HG02623 (cell line): ENCODE measurements at regions not wholly inside any gene's neighbourhood (a gene's known extent, or its start where the extent isn't known, plus 50 kb on each side); places are given as distances from the start of the nearest gene placed in this dataset.
"Not testable (repeated sequence)": the region's sequence is repeated elsewhere in the genome, so short reads cannot be mapped to it uniquely, and the experiment has no call there.

Experiments used
- ATAC-seq: cut with Tn5 transposase; IDR thresholded peaks from one replicate; pipeline ENCODE4 v1.9.1; 2021; ENCODE audit warnings: moderate library complexity; ENCODE audit not compliant: unreplicated experiment

GRCh38 chr13:50378509-50379044 is 363.3 kb downstream of the KCNRG start:
- no peak for ATAC-seq

- ATAC-seq: no peak
Measured at GRCh38 chr13:50379584-50379983, 364.3 kb downstream of the KCNRG start.

GRCh38 chr13:50380905-50381304 is 365.7 kb downstream of the KCNRG start:
- ATAC-seq: no peak

GRCh38 chr13:50382511-50382910 is 367.3 kb downstream of the KCNRG start:
- no peak for ATAC-seq

GRCh38 chr13:50382951-50383350 is 367.7 kb downstream of the KCNRG start:
- ATAC-seq: no peak

GRCh38 chr13:50384724-50385123 is 369.5 kb downstream of the KCNRG start:
- ATAC-seq: no peak

GRCh38 chr13:50386541-50387050 is 371.4 kb downstream of the KCNRG start:
- no peak for ATAC-seq

GRCh38 chr13:50387051-50387581 is 371.9 kb downstream of the KCNRG start:
- ATAC-seq: no peak

GRCh38 chr13:50388481-50388880 is 373.2 kb downstream of the KCNRG start:
- no peak for ATAC-seq

- ATAC-seq: no peak
Measured at GRCh38 chr13:50389726-50390125, 374.5 kb downstream of the KCNRG start.

GRCh38 chr13:50390503-50391248 is 375.4 kb downstream of the KCNRG start:
- no peak for ATAC-seq

GRCh38 chr13:50392977-50393376 is 377.7 kb downstream of the KCNRG start:
- no peak for ATAC-seq

- no peak for ATAC-seq
Measured at GRCh38 chr13:50393628-50394027, 378.4 kb downstream of the KCNRG start.

- no peak for ATAC-seq
Measured at GRCh38 chr13:50396001-50396400, 380.8 kb downstream of the KCNRG start.

- ATAC-seq: not testable (repeated sequence)
Measured at GRCh38 chr13:50396618-50397017, 381.4 kb downstream of the KCNRG start.

GRCh38 chr13:50400035-50400726 is 384.9 kb downstream of the KCNRG start:
- no peak for ATAC-seq

- no peak for ATAC-seq
Measured at GRCh38 chr13:50401049-50401505, 385.8 kb downstream of the KCNRG start.

GRCh38 chr13:50401721-50402465 is 386.6 kb downstream of the KCNRG start:
- no peak for ATAC-seq

GRCh38 chr13:50403311-50403710 is 388.1 kb downstream of the KCNRG start:
- no peak for ATAC-seq

- no peak for ATAC-seq
Measured at GRCh38 chr13:50404116-50404515, 388.9 kb downstream of the KCNRG start.

GRCh38 chr13:50404769-50405168 is 389.5 kb downstream of the KCNRG start:
- ATAC-seq: no peak
